GM18517 (cell line): ENCODE measurements at regions not wholly inside any gene's neighbourhood (a gene's known extent, or its start where the extent isn't known, plus 50 kb on each side); places are given as distances from the start of the nearest gene placed in this dataset.

Source experiments
- ATAC-seq: cut with Tn5 transposase; IDR thresholded peaks from one replicate; pipeline ENCODE4 v1.9.1; 2021; ENCODE audit warnings: mild to moderate bottlenecking, moderate library complexity; ENCODE audit not compliant: unreplicated experiment

DNA sequence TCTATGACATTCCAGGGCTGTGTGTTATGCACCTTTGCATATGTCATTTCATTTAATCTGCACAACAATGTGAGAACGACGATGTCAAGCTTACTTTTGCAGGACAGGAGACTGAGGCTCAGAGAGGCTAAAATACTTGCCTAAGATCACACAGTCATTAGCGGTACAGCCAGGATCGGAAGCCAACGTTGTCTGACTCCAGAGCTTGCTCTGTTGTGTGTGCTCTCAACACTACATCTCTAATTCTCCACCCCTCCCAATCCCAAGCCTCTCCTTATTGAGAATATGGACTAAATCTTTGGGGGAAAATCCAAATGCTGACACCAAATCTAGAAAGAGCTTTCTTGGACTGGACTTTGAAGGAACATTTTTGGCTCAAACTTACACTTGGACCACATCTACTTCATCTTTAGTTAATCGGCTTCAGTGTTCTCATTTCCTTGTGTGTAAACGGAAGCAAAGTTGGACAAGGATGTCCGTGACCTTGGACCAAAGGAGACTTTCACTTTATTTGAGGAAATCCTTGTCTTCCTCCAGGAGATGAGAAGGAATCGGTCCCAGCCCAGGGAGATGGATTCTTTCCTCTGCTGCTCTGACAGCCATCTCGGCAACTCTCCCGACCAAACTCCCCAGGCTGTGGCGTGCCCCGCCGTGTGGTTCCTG is 242.4 kb downstream of the LPIN1 start:
- ATAC-seq, result no peak

DNA sequence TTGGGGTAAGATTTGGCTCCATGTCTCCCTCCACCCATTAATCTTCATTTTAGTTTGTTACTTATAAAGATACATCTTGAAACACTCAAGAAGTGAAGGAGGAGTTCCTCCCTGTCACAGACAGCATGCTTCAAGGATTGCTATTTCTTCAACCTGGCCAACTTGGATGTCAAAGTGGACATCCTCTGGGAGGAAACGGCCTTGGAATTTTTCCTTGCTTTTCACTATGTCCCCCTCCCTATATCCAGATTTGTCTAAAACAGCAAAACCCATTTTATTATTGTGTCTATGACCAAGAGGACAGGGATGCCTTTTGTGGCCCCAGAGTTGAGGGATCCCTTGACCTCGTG is 242.9 kb downstream of the LPIN1 start:
- ATAC-seq, result no peak

DNA sequence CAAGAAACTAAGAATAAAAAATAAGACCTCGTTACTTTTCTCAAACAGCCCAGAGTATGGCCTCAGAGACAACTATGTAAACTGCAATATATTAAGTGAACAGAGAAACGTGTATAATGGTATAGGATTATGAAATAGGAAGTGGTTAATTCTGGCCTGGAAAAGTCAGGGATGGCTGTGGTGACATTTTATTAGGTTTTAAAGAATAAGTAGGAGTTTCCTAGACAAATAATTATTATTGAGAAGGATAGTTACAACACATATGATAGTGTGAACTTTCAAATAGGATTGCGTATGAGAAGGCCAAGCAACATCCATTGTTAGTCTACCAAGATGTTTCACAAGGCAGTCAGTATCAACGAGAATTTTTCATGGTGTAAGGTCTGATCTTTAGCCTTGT is 244.1 kb downstream of the LPIN1 start:
- ATAC-seq, result no peak

DNA sequence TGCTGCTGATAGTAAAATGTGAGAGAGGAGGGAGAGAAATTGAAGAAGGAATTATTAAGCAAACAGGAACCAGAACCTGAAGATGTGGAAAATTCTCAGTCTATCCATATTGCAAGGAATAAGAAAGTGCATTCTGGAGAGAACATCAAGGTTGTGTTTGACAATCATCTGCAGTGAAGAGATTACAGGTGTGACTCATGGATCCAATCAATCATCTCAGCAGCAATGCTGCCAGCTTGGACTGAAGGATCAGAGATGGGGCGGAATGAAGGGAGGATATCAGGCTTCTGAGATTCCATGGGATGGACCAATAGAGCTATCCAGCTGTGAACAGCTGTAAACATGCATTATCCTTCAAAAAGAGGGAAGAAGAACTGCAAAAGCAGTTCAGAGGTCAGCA is 247.3 kb downstream of the LPIN1 start:
- ATAC-seq, result no peak

DNA sequence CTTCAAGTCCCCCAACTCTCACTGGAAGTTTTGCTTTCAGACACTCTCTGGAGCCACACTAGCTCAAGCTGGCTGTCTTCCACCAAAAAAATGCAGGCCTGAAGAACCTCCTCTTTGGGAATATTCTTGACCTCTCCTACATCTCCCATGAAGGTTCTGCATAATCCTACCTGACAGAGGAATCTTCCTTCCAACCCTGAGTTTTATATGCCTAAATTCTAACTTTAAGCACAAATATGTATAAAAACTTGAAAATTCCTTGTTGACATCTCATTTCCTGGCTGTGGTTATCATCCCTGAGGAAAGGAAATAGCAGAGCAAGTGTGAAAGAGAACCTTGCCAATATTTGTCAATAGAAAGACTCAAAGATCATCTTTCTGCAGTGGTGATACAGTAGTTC is 249.0 kb downstream of the LPIN1 start:
- ATAC-seq, result no peak

DNA sequence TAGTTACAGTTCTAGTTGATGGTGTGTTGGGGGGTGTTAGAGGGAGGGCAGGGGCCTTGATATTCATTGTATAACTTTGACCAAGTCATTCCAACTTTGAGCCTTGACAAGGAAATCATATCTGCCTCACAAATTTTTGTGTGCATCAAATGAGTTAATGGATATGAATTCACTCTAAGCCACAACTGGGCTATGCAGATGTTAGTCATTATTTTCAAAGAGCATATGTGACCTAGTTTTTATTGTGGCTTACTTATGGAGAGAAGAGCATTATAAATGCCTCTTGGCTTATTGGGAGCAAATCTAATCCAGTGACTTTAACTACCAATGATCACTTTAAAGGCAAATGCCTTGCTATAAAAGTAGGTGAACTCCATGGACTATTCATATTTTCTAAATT is 250.2 kb downstream of the LPIN1 start:
- ATAC-seq, result no peak

DNA sequence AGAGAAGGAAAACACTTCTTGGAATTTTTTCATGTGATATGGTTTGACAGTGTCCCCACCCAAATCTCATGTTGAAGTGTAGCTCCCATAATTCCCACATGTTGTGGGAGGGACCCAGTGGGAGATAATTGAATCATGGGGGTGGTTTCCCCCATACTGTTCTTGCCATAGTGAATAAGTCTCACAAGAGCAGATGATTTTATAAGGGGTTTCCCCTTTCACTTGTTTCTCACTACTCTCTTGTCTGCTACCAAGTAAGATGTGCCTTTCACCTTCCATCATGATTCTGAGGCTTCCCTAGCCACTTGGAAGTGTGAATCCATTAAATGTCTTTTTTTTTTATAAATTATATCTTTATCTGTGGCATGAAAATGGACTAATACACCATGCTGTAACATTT is 250.7 kb downstream of the LPIN1 start:
- no peak for ATAC-seq

DNA sequence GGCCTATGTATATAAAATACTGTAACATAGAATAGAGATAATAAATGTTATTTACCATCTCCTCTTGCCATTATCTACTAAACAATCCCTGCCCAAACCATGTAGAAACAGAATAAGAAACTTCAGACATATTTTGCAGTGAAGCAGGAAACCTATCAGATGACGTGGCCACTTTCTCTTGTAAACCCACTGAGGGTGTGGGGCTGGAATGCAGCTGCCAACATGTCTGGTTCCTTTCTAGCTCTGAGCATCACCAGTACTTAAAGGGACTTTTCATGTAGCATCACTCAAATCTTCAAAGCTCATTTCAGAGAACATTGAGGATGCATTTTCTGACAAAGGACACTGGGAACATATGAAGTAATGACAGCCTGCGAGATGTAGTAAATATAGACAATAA is 251.8 kb downstream of the LPIN1 start:
- ATAC-seq, result no peak

DNA sequence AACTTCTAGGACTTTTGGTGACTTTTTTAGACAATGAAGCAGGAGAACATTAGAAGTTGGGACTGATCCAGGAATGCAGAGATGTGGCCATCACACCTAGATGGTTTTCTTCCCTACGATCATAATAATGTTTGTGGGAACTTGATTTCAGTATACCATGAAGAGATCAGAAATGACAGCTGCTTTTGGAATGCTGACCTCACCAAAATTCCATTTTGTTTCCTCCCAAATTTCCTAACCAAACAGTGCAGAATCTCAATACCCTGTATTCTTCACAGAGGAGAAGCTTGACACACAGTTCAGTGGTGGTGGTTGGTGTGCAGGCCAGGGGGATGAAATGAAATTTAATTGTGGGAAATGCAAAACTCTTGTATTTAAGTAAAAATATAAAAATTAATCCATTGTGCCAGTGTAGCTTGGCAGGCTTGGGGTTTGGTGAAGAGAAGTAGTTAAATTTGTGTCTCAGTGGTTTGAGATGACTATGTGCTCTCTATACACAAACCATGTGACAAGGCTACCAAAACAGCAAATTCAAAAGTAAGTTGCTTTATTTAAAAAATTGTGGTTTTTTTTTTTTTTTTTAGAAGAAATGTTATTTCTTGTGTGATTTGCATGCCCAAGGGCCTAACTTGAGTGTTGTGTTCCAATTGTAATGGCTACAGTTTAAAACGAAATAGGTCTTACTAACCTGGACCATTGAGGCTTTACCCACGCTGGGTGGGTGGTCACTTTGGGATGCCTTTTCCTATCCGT is 252.4 kb downstream of the LPIN1 start:
- peak; percentile 67 for ATAC-seq

DNA sequence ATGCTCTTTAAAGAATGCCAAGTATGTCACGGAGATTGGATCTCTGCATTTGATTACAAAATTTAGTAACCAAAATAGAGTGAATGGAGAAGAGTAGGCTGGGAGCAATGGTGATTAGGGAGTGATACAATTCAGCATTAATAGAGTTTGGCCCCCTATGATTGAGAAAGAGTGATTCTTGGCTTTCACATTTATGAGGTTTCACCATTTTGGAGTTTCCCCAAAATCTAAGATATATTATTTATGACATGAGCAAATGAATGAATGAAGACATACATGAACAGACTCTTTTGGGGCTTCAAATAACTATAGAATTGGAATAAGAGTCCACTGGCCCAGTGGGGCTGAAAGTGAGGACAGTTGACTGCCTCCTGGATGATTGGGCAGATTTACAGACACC is 255.2 kb downstream of the LPIN1 start:
- no peak for ATAC-seq

DNA sequence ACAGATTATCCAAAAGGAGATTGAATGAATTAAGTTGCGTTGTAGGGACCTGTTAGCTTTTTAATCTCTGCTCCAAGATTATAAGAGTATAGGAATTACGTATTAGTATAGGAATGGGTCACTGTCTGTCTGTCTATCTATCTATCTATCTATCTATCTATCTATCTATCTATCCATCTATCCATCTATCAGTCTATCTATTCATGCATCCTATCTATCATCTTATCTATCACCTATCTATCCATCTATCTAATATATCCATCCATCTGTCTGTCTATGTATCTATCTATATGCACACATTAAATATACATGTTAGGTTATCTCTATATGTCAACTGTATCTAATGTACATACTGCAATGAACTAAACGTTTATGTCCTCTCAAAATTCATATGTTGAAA is 255.8 kb downstream of the LPIN1 start:
- no peak for ATAC-seq

DNA sequence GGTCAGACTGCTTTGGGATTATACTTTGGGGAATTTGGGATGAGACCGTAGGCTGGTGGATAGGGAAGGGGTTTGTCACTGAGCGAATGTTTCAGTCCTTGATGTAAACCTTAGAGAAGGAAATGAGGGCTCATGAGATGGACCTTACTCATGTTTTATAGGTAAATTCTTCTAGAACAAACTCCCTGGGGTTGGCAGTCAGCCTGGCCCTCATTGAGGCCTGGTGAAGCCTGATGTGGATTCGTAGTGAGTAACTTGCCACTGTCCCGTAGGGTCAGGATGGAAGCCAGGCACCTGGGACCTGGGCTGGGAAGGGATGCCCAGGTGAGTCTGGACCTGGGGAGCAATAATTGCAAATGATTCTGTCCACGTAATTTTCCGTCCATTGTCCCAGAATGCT is 258.3 kb downstream of the LPIN1 start:
- no peak for ATAC-seq

DNA sequence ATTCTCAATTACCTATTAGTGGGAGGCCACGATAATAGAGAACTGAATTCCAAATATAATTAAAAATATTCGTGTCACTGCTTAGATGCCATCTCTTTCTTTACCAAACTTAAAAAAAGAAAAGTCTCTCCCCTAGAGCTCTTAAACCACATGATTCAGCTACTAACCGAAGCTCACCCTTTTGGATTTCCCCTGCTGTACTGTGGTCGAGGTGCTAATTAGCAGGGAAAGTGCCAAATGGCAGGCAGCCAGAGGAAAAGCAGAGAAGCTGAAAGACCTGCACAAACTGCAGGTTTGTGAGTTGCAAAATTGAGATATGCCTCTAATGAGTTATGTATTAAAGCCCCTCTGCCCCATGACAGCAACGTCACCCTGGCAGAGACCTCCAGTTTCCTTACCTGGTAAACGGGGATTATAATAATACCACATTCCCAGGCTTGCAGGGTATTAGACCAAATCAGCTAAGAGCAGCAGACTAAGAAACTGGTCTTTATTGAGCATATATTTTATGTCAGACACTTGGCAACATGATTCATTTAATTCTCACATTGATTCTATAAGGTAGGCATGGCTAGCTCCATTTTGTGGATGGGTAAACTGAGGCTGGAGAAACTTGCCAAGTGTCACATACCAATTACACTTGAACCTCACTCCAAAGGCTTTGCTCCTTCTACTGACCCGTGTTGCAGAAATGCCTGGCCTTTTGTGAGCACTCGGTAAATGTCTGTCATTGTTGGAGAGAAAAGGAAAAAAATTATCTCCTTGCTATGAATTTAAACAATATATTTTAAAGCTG is 259.7 kb downstream of the LPIN1 start:
- peak; percentile 79 for ATAC-seq

DNA sequence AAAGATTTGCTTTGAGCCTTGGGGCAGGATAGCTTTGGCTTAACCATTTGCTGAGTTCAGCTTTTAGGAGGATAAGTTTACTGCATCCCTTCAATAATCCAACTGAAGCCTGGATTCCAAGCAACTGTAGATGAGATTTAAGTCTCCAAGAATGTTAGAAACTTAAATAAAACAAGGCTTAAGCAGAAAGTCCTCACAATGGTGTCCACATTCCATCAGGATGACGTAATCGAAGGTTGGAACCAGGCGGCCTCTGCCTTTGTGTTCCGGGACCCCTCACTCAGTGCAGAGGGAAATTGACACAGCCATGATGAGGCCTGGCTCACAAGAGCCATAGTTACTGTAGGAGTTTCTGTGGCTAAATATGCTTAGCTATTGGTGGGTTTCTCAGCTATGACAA is 260.4 kb downstream of the LPIN1 start:
- no peak for ATAC-seq

DNA sequence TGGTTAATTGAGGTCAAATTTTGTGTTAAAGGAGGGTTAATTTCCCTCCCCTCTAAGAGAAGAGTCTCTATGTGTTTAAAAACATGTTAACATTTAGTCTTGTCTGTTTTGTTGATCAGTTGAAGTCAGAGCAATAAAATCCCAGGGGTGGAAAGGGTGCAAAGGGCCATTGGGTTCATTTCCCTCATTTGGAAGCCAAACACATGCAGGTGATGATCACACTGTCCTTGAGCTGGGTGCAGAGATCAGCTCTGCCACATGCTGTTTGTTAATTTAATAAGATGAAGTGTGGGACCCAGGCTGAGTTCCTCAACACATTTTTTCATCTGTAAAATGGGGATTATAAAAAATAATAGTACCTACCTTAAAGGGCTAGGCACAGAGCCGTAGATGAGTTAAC is 260.9 kb downstream of the LPIN1 start:
- ATAC-seq, result no peak

DNA sequence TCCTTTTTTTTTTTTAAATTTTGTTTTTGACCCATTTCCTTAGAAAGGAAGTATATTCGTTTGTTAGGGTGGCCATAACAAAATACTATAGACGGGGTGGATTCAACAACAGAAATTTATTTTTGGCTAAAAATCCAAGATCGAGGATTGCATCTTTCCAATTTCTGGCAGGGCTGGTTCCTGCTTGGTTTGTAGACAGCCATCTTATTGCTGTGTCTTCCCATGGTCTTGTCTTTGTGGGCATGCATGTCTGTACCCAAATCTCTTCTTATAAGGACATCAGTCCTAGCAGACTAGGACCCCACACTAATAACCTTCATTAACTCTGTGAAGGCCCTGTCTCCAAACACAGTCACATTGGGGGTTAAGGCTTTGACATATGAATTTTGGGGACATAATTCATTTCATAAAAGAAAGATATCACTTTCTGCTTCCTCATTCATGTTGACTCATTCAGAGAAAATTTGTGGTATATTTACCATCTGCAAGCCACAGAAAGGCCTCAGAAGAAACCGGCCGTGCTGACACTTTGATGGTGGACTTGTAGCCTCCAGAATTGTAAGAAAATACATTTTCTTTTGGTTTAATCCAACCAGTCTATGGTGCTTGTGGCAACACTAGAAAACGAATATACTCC is 262.1 kb downstream of the LPIN1 start:
- peak; percentile 77 for ATAC-seq

DNA sequence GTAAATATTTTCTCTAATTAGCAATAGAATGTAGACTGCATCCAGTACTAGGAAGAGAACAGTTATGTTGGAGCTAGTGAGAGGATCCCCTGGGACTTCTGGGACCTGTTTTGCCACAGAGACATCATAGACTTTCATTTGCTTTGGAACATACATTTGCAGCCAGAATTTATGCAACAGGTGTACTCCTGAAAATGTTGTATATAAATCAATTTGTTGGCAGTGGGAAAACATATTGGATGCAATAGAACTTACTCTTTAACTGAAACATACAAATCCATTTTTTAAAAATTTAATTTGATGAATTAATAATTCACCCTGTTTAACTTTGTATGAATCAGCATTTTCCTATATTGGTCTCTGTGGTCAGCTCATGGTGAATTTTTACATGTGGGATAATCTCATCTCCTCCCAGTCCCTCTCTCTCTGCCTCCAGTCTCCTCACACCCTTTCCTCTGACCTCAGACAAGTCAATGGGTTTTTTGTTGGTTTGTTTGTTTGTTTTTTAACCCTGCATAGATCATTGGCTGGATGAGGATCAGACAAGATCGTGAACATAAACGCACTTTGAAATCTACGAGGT is 263.0 kb downstream of the LPIN1 start:
- no peak for ATAC-seq

DNA sequence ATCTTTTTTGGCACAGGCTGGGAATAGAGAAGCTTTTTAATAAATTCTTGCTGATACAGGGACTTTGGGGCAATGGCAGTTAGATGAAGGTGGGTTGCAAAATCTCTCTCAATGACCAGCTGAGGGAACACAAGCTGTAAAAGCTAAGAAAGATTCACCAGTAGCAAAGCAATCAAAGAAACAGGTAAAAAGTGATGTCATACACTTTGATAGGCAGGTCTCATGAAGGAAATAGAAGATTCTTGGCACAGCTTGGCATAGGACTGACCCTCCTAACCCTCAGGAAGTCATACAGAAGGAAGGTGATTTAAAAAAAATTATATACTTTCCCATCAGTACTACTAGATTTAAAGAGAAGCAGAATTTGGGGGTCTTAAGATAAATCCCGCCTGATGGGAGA is 263.6 kb downstream of the LPIN1 start:
- ATAC-seq, result no peak

DNA sequence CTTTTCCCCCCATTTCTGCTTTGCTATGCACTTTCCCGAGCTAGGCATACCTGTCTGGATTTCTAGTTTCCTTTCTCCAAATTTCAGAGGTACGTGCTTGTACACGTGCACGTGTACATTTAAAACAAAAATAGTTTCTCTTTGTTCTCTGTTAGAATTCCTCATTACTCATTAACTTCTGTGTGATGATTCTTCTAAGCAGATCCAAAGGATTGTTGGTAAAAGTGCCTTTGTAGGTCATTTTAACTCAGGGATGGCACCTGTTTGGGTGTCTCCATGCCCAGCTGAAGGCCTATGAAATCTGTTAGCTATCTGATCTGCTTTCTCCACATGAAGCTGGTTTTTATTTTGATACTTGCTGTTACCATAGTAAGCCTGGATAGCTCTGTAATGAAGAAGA is 264.3 kb downstream of the LPIN1 start:
- ATAC-seq, result no peak

DNA sequence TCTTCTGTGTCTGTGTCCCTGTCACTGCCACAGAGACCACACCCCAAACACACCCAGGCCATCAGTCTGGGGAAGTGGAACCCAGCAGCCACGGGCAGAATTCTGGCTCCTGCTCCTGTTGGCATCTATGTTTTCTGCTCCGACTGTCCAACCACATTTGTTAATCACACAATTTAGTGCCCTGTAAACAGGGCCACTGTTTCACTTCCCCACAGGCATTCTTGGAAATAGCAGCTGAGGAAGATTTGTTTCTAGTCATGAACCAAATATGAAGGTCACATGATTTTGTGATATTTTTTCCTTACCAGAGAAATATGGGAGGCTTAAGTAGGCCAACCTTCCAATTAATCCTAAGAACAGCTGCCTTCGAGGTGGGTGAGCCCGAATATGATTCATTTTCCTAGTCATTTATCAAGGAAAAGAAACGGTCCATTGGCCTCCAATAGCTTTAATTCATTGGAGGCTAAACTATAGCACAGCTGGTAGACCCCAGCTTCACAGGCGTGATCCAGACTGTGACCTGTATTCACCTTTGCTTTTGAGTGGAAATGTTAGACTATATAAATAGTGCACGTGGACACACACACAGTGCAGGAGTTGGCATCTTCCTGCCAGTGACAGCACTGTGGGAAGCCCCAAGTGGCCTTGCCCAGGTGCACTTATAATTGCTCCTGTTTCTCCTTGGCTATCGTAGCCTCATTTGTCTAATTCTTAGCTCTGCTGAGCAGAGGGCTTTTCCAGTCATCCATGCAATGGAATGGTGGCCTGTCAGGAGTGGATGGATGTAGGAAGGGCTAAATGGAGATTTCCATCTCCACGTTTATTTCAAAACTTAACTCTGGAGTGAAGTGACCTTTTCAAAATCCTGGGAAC is 267.9 kb downstream of the LPIN1 start:
- ATAC-seq, result no peak
